GM21825 (cell line): ENCODE measurements at regions not wholly inside any gene's neighbourhood (a gene's known extent, or its start where the extent isn't known, plus 50 kb on each side); places are given as distances from the start of the nearest gene placed in this dataset.
"Not testable (repeated sequence)": the region's sequence is repeated elsewhere in the genome, so short reads cannot be mapped to it uniquely, and the experiment has no call there.

ENCODE experiments used
- ATAC-seq: cut with Tn5 transposase; IDR thresholded peaks from one replicate; pipeline ENCODE4 v1.9.1; 2021; ENCODE audit warnings: mild to moderate bottlenecking, moderate library complexity; ENCODE audit not compliant: unreplicated experiment

- ATAC-seq = no peak
These were observed 405.9 kb upstream of the MAGEB16 start for GRCh38 chrX:35392232-35392631.

GRCh38 chrX:35406386-35406785 lies 391.8 kb upstream of the MAGEB16 start:
- ATAC-seq = no peak

GRCh38 chrX:35416782-35417181 lies 381.4 kb upstream of the MAGEB16 start:
- ATAC-seq = no peak

GRCh38 chrX:35432056-35432455 lies 366.1 kb upstream of the MAGEB16 start:
- no peak for ATAC-seq

- no peak for ATAC-seq
These were observed 359.0 kb upstream of the MAGEB16 start for GRCh38 chrX:35439034-35439660.

- ATAC-seq = no peak
These were observed 358.4 kb upstream of the MAGEB16 start for GRCh38 chrX:35439692-35440091.

GRCh38 chrX:35442421-35442820 lies 355.7 kb upstream of the MAGEB16 start:
- no peak for ATAC-seq

GRCh38 chrX:35443091-35443582 lies 355.0 kb upstream of the MAGEB16 start:
- ATAC-seq = peak; percentile 52

GRCh38 chrX:35444671-35445355 lies 353.3 kb upstream of the MAGEB16 start:
- ATAC-seq = no peak

GRCh38 chrX:35445912-35446311 lies 352.2 kb upstream of the MAGEB16 start:
- no peak for ATAC-seq

- no peak for ATAC-seq
These were observed 341.3 kb upstream of the MAGEB16 start for GRCh38 chrX:35456891-35457290.

- no peak for ATAC-seq
These were observed 340.0 kb upstream of the MAGEB16 start for GRCh38 chrX:35458142-35458541.

GRCh38 chrX:35461164-35461563 lies 337.0 kb upstream of the MAGEB16 start:
- ATAC-seq = no peak

- ATAC-seq = not testable (repeated sequence)
These were observed 301.5 kb upstream of the MAGEB16 start for GRCh38 chrX:35496671-35497070.

- ATAC-seq = not testable (repeated sequence)
These were observed 300.7 kb upstream of the MAGEB16 start for GRCh38 chrX:35497453-35497852.

GRCh38 chrX:35499071-35499862 lies 298.9 kb upstream of the MAGEB16 start:
- no peak for ATAC-seq

GRCh38 chrX:35507701-35508100 lies 290.4 kb upstream of the MAGEB16 start:
- no peak for ATAC-seq

GRCh38 chrX:35548003-35548402 lies 250.1 kb upstream of the MAGEB16 start:
- ATAC-seq = not testable (repeated sequence)

- ATAC-seq = no peak
These were observed 240.2 kb upstream of the MAGEB16 start for GRCh38 chrX:35557916-35558315.

- ATAC-seq = no peak
These were observed 236.2 kb upstream of the MAGEB16 start for GRCh38 chrX:35561985-35562384.

- no peak for ATAC-seq
These were observed 235.7 kb upstream of the MAGEB16 start for GRCh38 chrX:35562395-35562794.

- ATAC-seq = no peak
These were observed 207.9 kb upstream of the MAGEB16 start for GRCh38 chrX:35590210-35590609.
